Panc1 (cell line): ENCODE measurements at regions not wholly inside any gene's neighbourhood (a gene's known extent, or its start where the extent isn't known, plus 50 kb on each side); places are given as distances from the start of the nearest gene placed in this dataset.

ENCODE experiments used
- ATAC-seq: fragments of 200-7000 bp; cut with Tn5 transposase; 2 replicates; pipeline ENCODE4 v1.9.1; 2020; ENCODE audit warnings: mild to moderate bottlenecking, moderate library complexity
- BruUV-seq: library from RNA; stranded (reverse); fragments of 400-500 nt; replicated peaks from 2 replicates; lab custom pipeline; 2021; lab: Mats Ljungman, UMichigan
- CTCF ChIA-PET: fragments of 300-600 bp; sonication (Branson Sonifier 250); formaldehyde crosslinking; loops from one replicate; lab custom pipeline; 2022; ENCODE audit warnings: antibody characterized with exemption; lab: Charles Lee
- POLR2A ChIA-PET: fragments of 300-600 bp; sonication (Branson Sonifier 250); formaldehyde crosslinking; loops from one replicate; lab custom pipeline; 2022; ENCODE audit warnings: antibody characterized with exemption; lab: Charles Lee
- DNase-seq: peaks from one replicate; pipeline ENCODE4 v3.0.0-alpha.2; 2010; ENCODE audit warnings: low read depth, low spot score
- H3K27ac ChIP-seq: 2 replicates; pipeline ENCODE4 v1.5.1; 2011; ENCODE audit warnings: mild to moderate bottlenecking, low read length, inconsistent platforms
- H3K27me3 ChIP-seq: fragments of 200-500 bp; sonication (Bioruptor generic); 2 replicates; pipeline ENCODE4 v1.6.0; 2014; ENCODE audit warnings: low read length, inconsistent platforms; ENCODE audit not compliant: control insufficient read depth, insufficient read depth
- H3K36me3 ChIP-seq: fragments of 200-500 bp; sonication (Bioruptor generic); 2 replicates; pipeline ENCODE4 v1.5.1; 2014; ENCODE audit warnings: inconsistent platforms, mild to moderate bottlenecking, low read length, moderate library complexity; ENCODE audit not compliant: control insufficient read depth, insufficient read depth
- H3K4me1 ChIP-seq: 2 replicates; pipeline ENCODE4 v1.5.1; 2011; ENCODE audit warnings: inconsistent platforms, mild to moderate bottlenecking, low read length, moderate library complexity; ENCODE audit not compliant: control insufficient read depth, insufficient read depth
- H3K4me3 ChIP-seq, 2 experiments: 2 replicates each; pipeline ENCODE4 v1.5.1; 2011 to 2012; ENCODE audit warnings: low read depth in 2 of 2, low read length in 2 of 2, mild to moderate bottlenecking in 2 of 2, inconsistent platforms in 1 of 2, moderate library complexity in 1 of 2
- H3K9me3 ChIP-seq: fragments of 200-500 bp; sonication (Bioruptor generic); 2 replicates; pipeline ENCODE4 v1.5.1; 2014; ENCODE audit warnings: low read depth, mild to moderate bottlenecking, inconsistent platforms, low read length, moderate library complexity; ENCODE audit not compliant: control insufficient read depth, insufficient read depth
- POLR2AphosphoS5 ChIP-seq: IDR thresholded peaks from 2 replicates; pipeline ENCODE4 v1.6.1; 2012; ENCODE audit warnings: mild to moderate bottlenecking, low read depth, low read length, moderate library complexity
- REST ChIP-seq, 2 experiments: IDR thresholded peaks; 2 replicates each; pipeline ENCODE4 v1.6.1; 2011 to 2012; ENCODE audit warnings: low read depth in 2 of 2, control low read depth in 1 of 2, low read length in 1 of 2, mild to moderate bottlenecking in 1 of 2, moderate library complexity in 1 of 2; ENCODE audit not compliant: insufficient read depth in 1 of 2
- SIN3A ChIP-seq: IDR thresholded peaks from 2 replicates; pipeline ENCODE4 v1.6.1; 2012; ENCODE audit warnings: low read depth, mild to moderate bottlenecking, low read length, moderate library complexity, borderline replicate concordance; ENCODE audit not compliant: insufficient read depth
- TCF7L2 ChIP-seq: IDR thresholded peaks from 2 replicates; pipeline ENCODE4 v1.6.1; 2011; ENCODE audit warnings: mild to moderate bottlenecking, low read depth, low read length, inconsistent platforms
- in situ Hi-C: cut with HindIII; loops from 2 replicates; pipeline ENCODE4 v1.10.0; 2016; ENCODE audit warnings: low sequenced_read_pairs, low pct_unique_long_range_greater_than_20kb
- intact Hi-C: fragments of 100-400 bp; cut with micrococcal nuclease; formaldehyde crosslinking; loops from one replicate; pipeline ENCODE4 v1.10.0; 2022; ENCODE audit not compliant: unreplicated experiment
- TF ChIP-seq, protein P1 (sequence below): fragments of 450-650 bp; IDR thresholded peaks from 2 replicates; pipeline ENCODE4 v1.5.1; 2017; ENCODE audit warnings: mild to moderate bottlenecking

GRCh38 chrX:22409418-22409817 is 136.7 kb downstream of the CBLL2 start:
- Histone ChIP-seq H3K36me3 (no peaks in the 10 kb centered on the region), H3K9me3 (no peaks in the 10 kb centered on the region), H3K27me3 (no peaks in the 10 kb centered on the region), H3K4me1 (no peaks in the 10 kb centered on the region), H3K4me3 (no peak overlapping the region), H3K27ac (no peak overlapping the region)
- intact Hi-C loops (no loop called here), in situ Hi-C loops (no loop called here)
- DNase-seq, result no peak
- POLR2A ChIA-PET, result no interaction called here
- TF ChIP-seq SIN3A (no peak), REST (IDR thresholded peaks at IDR 0.05; ENCODE audit: insufficient read depth in 1 of 2, low read depth in 2 of 2, low read length in 1 of 2) (no peak), POLR2AphosphoS5 (no peak), TCF7L2 (no peak)
- TF ChIP-seq, protein P1, sequence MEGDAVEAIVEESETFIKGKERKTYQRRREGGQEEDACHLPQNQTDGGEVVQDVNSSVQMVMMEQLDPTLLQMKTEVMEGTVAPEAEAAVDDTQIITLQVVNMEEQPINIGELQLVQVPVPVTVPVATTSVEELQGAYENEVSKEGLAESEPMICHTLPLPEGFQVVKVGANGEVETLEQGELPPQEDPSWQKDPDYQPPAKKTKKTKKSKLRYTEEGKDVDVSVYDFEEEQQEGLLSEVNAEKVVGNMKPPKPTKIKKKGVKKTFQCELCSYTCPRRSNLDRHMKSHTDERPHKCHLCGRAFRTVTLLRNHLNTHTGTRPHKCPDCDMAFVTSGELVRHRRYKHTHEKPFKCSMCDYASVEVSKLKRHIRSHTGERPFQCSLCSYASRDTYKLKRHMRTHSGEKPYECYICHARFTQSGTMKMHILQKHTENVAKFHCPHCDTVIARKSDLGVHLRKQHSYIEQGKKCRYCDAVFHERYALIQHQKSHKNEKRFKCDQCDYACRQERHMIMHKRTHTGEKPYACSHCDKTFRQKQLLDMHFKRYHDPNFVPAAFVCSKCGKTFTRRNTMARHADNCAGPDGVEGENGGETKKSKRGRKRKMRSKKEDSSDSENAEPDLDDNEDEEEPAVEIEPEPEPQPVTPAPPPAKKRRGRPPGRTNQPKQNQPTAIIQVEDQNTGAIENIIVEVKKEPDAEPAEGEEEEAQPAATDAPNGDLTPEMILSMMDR, result no peak
- ATAC-seq, result no peak
- no TSS peak for BruUV-seq
- CTCF ChIA-PET, result no interaction called here

- no peaks in the 10 kb centered on the region for H3K4me1 ChIP-seq
Observed at GRCh38 chrX:22424122-22424915, 151.6 kb downstream of the CBLL2 start.

More at GRCh38 chrX:22424122-22424915, 151.6 kb downstream of the CBLL2 start:
- intact Hi-C loops, result no loop called here
- POLR2A ChIA-PET, result no interaction called here
- BruUV-seq, result no TSS peak
- TF ChIP-seq, protein P1, result no peak
- TF ChIP-seq POLR2AphosphoS5 (no peak), REST (IDR thresholded peaks at IDR 0.05; ENCODE audit: insufficient read depth in 1 of 2, low read depth in 2 of 2, low read length in 1 of 2) (no peak), TCF7L2 (no peak), SIN3A (no peak)
- CTCF ChIA-PET, result no interaction called here
- DNase-seq, result no peak
- no peaks in the 10 kb centered on the region for H3K27me3 ChIP-seq
- H3K4me3 ChIP-seq, result no peak overlapping the region
- in situ Hi-C loops, result no loop called here
- no peaks in the 10 kb centered on the region for H3K9me3 ChIP-seq
- H3K27ac ChIP-seq, result no peak overlapping the region
- no peak for ATAC-seq
- H3K36me3 ChIP-seq, result no peaks in the 10 kb centered on the region
